ENCODE measurements at regions not wholly inside any gene's neighbourhood (a gene's known extent, or its start where the extent isn't known, plus 50 kb on each side); places are given as distances from the start of the nearest gene placed in this dataset.

GRCh38 chr6:33959661-33960344 is 156.0 kb upstream of the MLN start:
- DNase-seq (no peak), ATAC-seq (no peak), FAIRE-seq (no peak)
- H3K27me3 ChIP-seq = no peaks in the 10 kb centered on the region
- no peaks in the 10 kb centered on the region for H3K4me1 ChIP-seq
- 68 to 80% methylated on average over 8 of the region's 8 CpGs for WGBS, 2 donors
- no peak overlapping the region for H3K4me3 ChIP-seq
- H3K36me3 ChIP-seq = no peaks in the 10 kb centered on the region
- TF ChIP-seq, protein P1, sequence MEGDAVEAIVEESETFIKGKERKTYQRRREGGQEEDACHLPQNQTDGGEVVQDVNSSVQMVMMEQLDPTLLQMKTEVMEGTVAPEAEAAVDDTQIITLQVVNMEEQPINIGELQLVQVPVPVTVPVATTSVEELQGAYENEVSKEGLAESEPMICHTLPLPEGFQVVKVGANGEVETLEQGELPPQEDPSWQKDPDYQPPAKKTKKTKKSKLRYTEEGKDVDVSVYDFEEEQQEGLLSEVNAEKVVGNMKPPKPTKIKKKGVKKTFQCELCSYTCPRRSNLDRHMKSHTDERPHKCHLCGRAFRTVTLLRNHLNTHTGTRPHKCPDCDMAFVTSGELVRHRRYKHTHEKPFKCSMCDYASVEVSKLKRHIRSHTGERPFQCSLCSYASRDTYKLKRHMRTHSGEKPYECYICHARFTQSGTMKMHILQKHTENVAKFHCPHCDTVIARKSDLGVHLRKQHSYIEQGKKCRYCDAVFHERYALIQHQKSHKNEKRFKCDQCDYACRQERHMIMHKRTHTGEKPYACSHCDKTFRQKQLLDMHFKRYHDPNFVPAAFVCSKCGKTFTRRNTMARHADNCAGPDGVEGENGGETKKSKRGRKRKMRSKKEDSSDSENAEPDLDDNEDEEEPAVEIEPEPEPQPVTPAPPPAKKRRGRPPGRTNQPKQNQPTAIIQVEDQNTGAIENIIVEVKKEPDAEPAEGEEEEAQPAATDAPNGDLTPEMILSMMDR (IDR thresholded peaks at IDR 0.05) = no peak
- H3K27ac ChIP-seq = no peak overlapping the region
- intact Hi-C loops (cut with DNase I) = no loop called here
- H3K9me3 ChIP-seq = no peaks in the 10 kb centered on the region

DNA sequence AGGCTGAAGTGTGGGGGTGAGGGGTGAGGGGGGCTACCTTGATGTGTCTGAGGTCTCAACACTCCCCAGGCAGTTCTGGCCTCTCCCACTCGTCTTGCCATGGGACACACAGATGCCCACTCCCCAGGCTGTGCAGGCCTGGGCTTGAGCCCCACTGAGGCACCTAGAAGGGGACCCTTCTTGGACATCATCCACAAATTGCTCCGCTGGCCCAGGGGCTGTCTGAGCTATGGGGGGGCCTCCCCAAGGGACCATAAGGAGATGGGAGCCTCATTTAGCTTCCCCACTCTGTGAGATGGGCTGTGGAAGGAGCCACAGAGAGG is 155.5 kb upstream of the MLN start:
- Histone ChIP-seq H3K27ac (no peak overlapping the region), H3K36me3 (no peaks in the 10 kb centered on the region), H3K27me3 (no peaks in the 10 kb centered on the region), H3K4me3 (no peak overlapping the region), H3K9me3 (no peaks in the 10 kb centered on the region), H3K4me1 (no peaks in the 10 kb centered on the region)
- intact Hi-C loops (cut with DNase I) = no loop called here
- FAIRE-seq (no peak), ATAC-seq (no peak), DNase-seq (no peak)
- 40 to 61% methylated on average over 2 of the region's 2 CpGs for WGBS, 2 donors
- TF ChIP-seq, protein P1 (IDR thresholded peaks at IDR 0.05) = no peak

DNA sequence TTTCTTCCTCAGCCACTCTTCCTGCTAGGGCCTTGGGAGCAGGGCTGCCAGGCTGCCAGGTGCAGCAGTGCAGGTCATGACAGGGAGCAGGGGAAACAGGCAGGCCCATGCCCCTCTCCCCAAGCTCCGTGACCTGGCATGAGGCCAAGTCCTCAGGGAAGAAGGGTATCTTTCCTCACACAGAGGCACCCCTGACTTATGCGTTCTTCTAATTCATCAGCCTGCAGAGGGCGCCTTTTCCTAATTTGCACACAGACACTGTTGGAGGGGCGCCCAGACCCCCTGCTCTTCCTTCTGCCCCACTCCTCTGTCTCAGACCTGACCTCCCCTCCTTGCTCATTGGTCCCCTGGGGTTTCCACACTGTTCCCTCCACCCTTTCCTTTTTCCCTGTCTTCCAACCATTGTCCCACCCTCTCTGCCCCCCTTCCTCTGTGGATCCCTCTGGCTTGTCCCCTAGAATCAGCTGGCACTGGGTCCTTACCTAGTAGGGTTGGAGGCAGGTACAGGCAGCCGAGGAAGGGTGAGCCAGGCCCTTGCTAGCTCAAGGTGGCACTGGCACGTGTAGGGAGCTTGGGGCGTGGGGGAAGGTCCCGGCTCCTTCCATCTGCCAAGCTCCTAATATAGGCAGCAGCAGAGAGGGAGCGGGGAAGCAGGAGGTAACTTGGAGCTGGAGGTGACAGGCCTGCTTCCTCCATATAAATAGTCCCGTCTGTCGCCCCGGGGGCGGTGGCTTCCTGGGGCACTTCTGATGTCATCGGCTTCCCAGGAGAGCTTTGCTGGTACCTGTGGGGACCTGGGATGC is 154.9 kb upstream of the MLN start:
- Histone ChIP-seq H3K27ac (no peak overlapping the region), H3K4me3 (no peak overlapping the region), H3K27me3 (no peaks in the 10 kb centered on the region), H3K9me3 (no peaks in the 10 kb centered on the region), H3K36me3 (no peaks in the 10 kb centered on the region), H3K4me1 (no peaks in the 10 kb centered on the region)
- TF ChIP-seq, protein P1 (IDR thresholded peaks at IDR 0.05) = no peak
- FAIRE-seq (no peak), ATAC-seq (no peak), DNase-seq (no peak)
- intact Hi-C loops (cut with DNase I) = no loop called here
- 56% methylated on average over 14 of the region's 14 CpGs for WGBS, 2 donors

- Histone ChIP-seq H3K4me3 (no peak overlapping the region), H3K36me3 (no peaks in the 10 kb centered on the region), H3K27me3 (no peaks in the 10 kb centered on the region), H3K4me1 (no peaks in the 10 kb centered on the region), H3K27ac (no peak overlapping the region), H3K9me3 (no peaks in the 10 kb centered on the region)
- DNase-seq (no peak), FAIRE-seq (no peak), ATAC-seq (no peak)
- WGBS, 2 donors = 54 to 57% methylated on average over 12 of the region's 12 CpGs
- TF ChIP-seq, protein P1 (IDR thresholded peaks at IDR 0.05) = no peak
- intact Hi-C loops (cut with DNase I) = no loop called here
These were observed 154.2 kb upstream of the MLN start for GRCh38 chr6:33957892-33958525.

Measured in pancreas (tissue), 10 donors.